HG03064 (cell line): ENCODE measurements at regions not wholly inside any gene's neighbourhood (a gene's known extent, or its start where the extent isn't known, plus 50 kb on each side); places are given as distances from the start of the nearest gene placed in this dataset.

Experiments
- ATAC-seq: cut with Tn5 transposase; IDR thresholded peaks from one replicate; pipeline ENCODE4 v1.9.1; 2021; ENCODE audit warnings: low read depth; ENCODE audit not compliant: unreplicated experiment

DNA sequence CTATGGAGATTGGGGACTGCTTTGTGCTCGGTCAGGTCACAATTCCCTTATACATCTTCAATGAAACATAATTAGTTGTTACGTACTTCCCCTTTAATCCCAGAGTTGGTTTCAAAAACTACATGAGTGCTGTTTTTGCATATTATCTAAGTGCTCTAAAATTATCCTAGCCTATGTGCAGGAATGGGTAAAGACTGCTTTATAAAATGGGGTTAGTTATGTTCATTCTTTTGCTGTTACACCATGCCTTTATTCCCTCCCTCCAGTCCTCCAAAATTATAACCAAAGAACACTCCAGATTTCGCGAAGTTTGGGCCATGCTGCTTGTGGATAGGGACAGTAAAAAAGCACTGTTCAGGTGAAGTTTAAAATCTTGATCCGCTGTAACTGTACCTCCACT lies 173.9 kb upstream of the SNX7 start:
- no peak for ATAC-seq

DNA sequence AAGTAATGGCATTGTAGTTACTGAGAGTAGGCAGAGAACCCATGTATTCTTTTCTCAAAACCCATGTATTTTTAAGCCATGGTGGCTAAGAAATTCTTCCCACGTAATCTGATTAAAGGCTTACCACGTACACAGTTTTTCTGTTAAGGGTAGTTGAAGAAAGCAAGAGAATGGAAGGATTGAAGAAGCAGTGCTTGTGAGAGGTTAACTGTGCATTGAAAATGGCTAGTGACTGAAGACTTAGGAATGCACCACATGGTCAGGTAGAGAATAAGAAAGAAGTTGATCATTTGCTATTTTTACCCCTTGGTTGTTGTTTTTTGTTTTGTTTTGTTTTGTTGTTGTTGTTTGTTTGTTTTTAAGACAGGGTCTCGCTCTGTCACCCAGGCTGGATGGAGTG lies 178.9 kb upstream of the SNX7 start:
- no peak for ATAC-seq

GRCh38 chr1:98480271-98480670 lies 181.2 kb upstream of the SNX7 start:
- no peak for ATAC-seq

DNA sequence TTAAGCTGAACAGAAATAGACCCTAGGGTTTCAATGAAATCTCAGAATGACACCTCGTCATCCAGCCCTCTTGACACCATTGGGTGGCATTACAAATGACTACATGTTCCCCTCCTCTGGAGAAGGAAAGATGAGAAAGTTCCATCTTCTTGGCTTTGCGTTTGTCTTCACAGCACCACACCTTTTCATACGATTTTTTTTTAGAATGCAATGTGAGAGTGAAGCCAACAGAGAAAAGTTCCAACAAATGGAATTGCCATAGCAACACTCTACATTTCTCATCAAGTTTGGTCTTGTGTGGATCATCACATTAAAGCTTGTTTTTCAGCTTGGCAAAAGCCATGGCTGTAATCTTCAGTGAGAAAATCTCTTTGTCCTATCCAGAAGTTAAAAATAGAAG lies 183.4 kb upstream of the SNX7 start:
- ATAC-seq = no peak

GRCh38 chr1:98472878-98473277 lies 188.6 kb upstream of the SNX7 start:
- ATAC-seq = no peak

- ATAC-seq = no peak
Observed at GRCh38 chr1:98471633-98472032, 189.9 kb upstream of the SNX7 start.

GRCh38 chr1:98468111-98468717 lies 193.3 kb upstream of the SNX7 start:
- ATAC-seq = no peak

DNA sequence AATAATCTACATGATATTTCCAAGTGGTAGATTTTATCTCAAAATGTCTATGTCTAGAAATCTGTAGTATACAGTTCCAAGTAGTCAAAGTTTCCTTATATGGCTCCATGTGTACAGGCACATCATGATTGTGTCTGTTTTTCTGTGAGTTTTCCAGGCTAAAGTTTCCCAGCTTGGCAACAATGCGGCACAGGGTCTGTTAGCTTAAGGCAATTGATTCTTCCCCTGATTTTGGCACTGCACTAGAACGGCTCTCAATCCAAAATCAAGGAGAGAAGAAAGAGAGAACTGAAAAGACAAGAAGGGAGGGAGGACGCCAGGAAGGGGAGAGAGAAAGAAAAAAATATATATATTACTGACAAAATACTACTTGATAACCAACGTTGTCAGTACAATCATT lies 193.9 kb upstream of the SNX7 start:
- no peak for ATAC-seq

DNA sequence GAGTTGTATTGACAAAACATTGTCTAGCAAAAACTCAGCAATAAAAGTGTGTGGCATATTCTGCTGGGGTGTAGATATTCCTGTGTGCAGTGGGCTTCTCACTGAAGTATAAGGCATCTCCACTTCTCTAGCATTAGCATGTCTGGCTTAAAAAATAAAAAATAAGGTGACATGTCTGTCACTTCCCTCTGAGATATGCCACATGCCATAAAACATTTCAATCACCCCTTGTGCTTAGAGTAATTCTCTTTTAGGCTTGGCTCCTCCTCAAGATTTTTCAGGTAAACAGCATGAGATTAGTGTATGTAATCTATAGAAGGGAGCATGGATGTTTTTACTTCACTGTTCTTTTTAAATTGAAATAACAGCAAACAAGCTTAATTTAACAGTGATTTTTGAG lies 194.4 kb upstream of the SNX7 start:
- ATAC-seq = no peak

DNA sequence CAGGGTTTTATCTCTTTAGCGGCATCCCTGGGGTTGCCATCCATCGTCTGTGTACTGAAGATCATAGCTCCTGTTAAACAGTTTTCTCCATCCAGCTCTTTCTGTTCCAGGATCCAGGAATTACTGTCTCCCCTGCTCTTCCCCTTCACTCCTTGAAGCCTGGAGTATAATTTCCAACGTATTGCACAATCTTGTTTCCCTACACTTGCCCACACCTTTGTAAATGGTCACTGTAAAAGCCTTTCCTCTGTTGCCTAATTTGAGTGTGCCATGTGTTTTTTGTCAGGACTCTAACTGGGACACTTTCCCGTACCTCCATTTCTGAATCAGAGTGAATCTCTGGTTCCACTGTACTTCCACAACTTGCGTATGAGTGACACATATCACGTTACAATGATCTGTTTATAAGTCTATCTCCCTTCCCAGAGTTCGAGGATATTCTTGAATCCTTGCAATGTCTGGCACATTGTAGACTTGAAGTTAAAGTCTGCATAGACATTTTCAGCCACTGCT lies 199.6 kb upstream of the SNX7 start:
- ATAC-seq = no peak

GRCh38 chr1:98460136-98460535 lies 201.4 kb upstream of the SNX7 start:
- no peak for ATAC-seq

DNA sequence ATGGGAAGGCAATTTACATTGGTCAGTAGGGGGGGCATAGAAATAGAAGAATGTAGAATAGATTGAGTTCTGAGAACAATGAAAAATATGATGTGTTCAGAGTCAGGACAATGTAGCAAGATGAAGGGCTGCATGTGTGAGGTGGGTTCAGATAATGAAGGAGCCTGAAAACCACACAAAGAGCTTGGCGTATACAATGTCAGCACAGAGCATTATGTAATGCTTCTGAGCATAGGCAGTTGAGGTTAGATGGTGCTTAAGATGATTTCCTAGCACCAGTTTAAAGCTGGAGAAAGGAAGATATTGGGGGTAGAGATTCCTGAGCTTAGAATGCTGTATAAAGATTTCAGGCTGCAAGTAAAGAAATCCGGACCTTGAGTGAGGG lies 202.0 kb upstream of the SNX7 start:
- ATAC-seq = no peak

GRCh38 chr1:98458511-98459485 lies 202.7 kb upstream of the SNX7 start:
- no peak for ATAC-seq

GRCh38 chr1:98457248-98457647 lies 204.3 kb upstream of the SNX7 start:
- ATAC-seq = no peak

DNA sequence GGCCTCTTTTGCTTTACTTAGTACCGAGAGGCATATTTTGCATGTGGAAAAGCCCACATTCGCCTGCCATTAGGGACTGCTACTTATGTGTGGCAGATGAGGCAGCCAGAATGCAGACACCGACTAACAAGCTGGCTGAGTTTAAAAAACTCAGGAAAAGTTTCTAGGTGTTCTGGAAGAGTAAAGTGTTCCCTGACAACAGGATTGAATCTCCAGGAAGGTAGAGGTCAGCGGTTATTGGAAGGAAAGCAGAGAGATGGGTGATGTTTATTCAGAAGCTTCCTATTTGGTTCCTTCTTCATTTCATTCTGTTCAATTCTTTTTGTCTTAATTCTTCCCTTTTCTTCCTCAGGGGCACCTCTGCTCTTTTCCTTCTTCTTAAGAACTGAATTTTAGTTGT lies 206.9 kb upstream of the SNX7 start:
- no peak for ATAC-seq

- ATAC-seq = no peak
Observed at GRCh38 chr1:98453066-98453465, 208.5 kb upstream of the SNX7 start.

- ATAC-seq = no peak
Observed at GRCh38 chr1:98452162-98452561, 209.4 kb upstream of the SNX7 start.

DNA sequence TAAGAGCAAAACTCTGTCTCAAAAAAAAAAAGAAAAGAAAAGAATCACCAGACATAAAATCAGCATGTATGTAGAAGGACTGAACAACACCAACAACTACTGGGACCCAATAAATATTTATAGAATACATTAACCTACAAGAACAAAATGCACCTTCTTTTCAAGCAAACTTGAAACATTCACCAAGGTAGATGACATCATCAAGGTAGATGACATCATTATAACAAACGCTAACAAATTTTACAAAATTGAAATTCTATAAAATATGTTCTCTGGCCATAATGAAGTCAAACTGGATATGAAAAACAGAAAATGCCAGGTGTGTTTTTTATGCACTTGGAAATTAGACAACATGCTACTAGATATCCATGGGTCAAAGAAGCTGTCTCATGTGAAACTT lies 220.2 kb upstream of the SNX7 start:
- no peak for ATAC-seq

- no peak for ATAC-seq
Observed at GRCh38 chr1:98439471-98439870, 222.1 kb upstream of the SNX7 start.

DNA sequence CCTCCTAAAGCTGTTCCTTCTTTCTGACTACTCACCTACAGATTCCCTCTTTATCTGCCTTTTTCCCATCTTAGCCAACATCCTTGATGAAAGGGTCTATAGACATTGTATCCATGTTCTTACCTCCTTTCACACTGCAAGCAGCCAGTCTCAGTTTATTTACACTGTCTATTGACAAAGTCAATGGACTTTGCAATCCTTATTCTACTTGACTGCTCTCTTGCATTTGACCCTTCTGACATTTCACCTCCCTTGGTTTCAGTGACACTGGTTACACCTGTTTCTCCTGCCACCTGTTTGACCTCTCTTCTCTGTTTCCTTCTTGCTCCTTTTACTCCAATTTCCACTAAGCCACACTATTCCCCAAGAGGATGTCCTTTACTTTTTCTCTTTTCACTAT lies 224.0 kb upstream of the SNX7 start:
- no peak for ATAC-seq

DNA sequence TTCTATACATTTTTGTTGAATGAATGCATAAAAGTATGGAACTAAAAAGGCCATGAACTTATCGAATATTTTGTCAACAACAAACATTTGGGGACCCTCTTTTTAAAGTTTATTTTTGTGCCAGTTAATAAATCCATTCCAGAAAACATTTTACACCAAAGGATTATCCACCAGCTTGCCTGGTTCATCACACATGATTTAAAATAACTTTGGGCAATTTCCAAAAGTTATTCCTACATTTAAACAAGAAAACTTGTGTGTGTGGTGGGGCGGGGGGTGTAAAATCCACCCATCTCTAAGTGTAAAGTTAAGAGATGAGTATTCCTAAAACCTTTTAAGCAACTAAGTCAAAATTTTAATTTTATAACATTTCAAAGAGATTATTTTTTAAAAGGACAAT lies 224.5 kb upstream of the SNX7 start:
- ATAC-seq = no peak

DNA sequence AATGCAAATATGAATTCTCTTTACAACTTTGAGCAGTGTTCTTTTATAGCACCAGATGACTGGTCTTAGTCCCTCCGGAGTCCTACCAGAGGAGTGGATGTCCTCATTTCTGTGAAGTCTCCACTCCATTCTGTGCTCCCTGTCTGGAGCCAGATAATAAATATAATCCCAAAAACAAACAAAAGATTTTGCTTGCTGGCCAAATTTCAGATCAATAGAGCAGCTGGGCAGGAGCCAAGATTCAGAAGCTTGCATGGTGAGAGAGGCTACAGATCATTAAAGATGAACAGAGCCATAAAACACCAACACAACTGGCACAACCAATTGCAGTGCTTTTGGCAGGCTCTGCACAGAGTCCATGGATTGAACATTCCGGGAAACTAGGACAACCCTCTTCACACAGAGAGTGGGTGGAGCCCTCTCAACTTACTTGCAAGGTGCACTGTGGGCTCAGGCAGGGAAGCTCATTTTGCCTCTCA lies 231.5 kb upstream of the SNX7 start:
- no peak for ATAC-seq
